GM19238 (cell line): ENCODE measurements at regions not wholly inside any gene's neighbourhood (a gene's known extent, or its start where the extent isn't known, plus 50 kb on each side); places are given as distances from the start of the nearest gene placed in this dataset.

Source experiments
- DNase-seq: peaks from one replicate; pipeline ENCODE4 v3.0.0; 2011; ENCODE audit warnings: low spot score; ENCODE audit not compliant: insufficient read length

GRCh38 chr6:121020656-121021055 lies 313.6 kb downstream of the TBC1D32 start:
- DNase-seq, result no peak

GRCh38 chr6:121008553-121008952 lies 325.7 kb downstream of the TBC1D32 start:
- DNase-seq, result no peak

- DNase-seq, result no peak
These were observed 328.3 kb downstream of the TBC1D32 start for GRCh38 chr6:121006024-121006423.

GRCh38 chr6:121000381-121000780 lies 333.9 kb downstream of the TBC1D32 start:
- no peak for DNase-seq

- no peak for DNase-seq
These were observed 337.9 kb downstream of the TBC1D32 start for GRCh38 chr6:120996340-120996739.

- no peak for DNase-seq
These were observed 339.7 kb downstream of the TBC1D32 start for GRCh38 chr6:120994573-120994967.

GRCh38 chr6:120993929-120994572 lies 340.2 kb downstream of the TBC1D32 start:
- no peak for DNase-seq

- DNase-seq, result no peak
These were observed 342.0 kb downstream of the TBC1D32 start for GRCh38 chr6:120992257-120992656.

- no peak for DNase-seq
These were observed 343.4 kb downstream of the TBC1D32 start for GRCh38 chr6:120990866-120991265.

GRCh38 chr6:120981835-120982234 lies 352.4 kb downstream of the TBC1D32 start:
- DNase-seq, result no peak

GRCh38 chr6:120966321-120966720 lies 368.0 kb downstream of the TBC1D32 start:
- no peak for DNase-seq

- no peak for DNase-seq
These were observed 368.5 kb downstream of the TBC1D32 start for GRCh38 chr6:120965814-120966213.

- DNase-seq, result no peak
These were observed 373.5 kb downstream of the TBC1D32 start for GRCh38 chr6:120960761-120961160.

- no peak for DNase-seq
These were observed 380.2 kb downstream of the TBC1D32 start for GRCh38 chr6:120954111-120954510.

- no peak for DNase-seq
These were observed 383.0 kb downstream of the TBC1D32 start for GRCh38 chr6:120951258-120951657.

GRCh38 chr6:120947111-120947510 lies 387.2 kb downstream of the TBC1D32 start:
- DNase-seq, result no peak

GRCh38 chr6:120945905-120946594 lies 388.2 kb downstream of the TBC1D32 start:
- DNase-seq, result no peak

GRCh38 chr6:120938876-120939472 lies 395.3 kb downstream of the TBC1D32 start:
- peak; percentile 23 for DNase-seq

GRCh38 chr6:120938164-120938875 lies 396.0 kb downstream of the TBC1D32 start:
- DNase-seq, result no peak

GRCh38 chr6:120935908-120936307 lies 398.4 kb downstream of the TBC1D32 start:
- DNase-seq, result no peak

GRCh38 chr6:120935016-120935415 lies 399.3 kb downstream of the TBC1D32 start:
- no peak for DNase-seq
